Suprapubic skin (tissue), 4 donors: ENCODE measurements at regions not wholly inside any gene's neighbourhood (a gene's known extent, or its start where the extent isn't known, plus 50 kb on each side); places are given as distances from the start of the nearest gene placed in this dataset.

Experiments
- DNase-seq, 2 donors: peaks; one replicate each; pipeline ENCODE4 v3.0.0-alpha.2; 2019; ENCODE audit warnings: low spot score in 2 of 2
- H3K27ac ChIP-seq: fragments of 200-600 bp; sonication (generic); one replicate; pipeline ENCODE4 v1.5.1; 2019
- H3K27me3 ChIP-seq: fragments of 200-600 bp; sonication (generic); one replicate; pipeline ENCODE4 v1.5.1; 2019
- H3K36me3 ChIP-seq: fragments of 200-600 bp; sonication (generic); one replicate; pipeline ENCODE4 v1.5.1; 2019
- H3K4me1 ChIP-seq: fragments of 200-600 bp; sonication (generic); one replicate; pipeline ENCODE4 v1.5.1; 2019
- H3K4me3 ChIP-seq: fragments of 200-600 bp; sonication (generic); one replicate; pipeline ENCODE4 v1.5.1; 2019; ENCODE audit warnings: mild to moderate bottlenecking
- H3K9me3 ChIP-seq: fragments of 200-600 bp; sonication (generic); one replicate; pipeline ENCODE4 v1.5.1; 2019
- CTCF ChIP-seq, 2 donors: fragments of 200-600 bp in 1 of 2; fragments of 450-650 bp in 1 of 2; sonication (generic) in 1 of 2; IDR thresholded peaks; one replicate each; pipeline ENCODE4 v1.5.1; 2016 to 2019; ENCODE audit warnings: antibody characterized with exemption in 2 of 2, mild to moderate bottlenecking in 1 of 2, moderate library complexity in 1 of 2
- EP300 ChIP-seq: sonication (generic); formaldehyde crosslinking; IDR thresholded peaks from one replicate; pipeline ENCODE4 v1.6.1; 2017; ENCODE audit warnings: antibody characterized with exemption
- POLR2A ChIP-seq, 2 donors: fragments of 450-650 bp; IDR thresholded peaks; one replicate each; pipeline ENCODE4 v1.6.1; 2017; ENCODE audit warnings: antibody characterized with exemption in 2 of 2, mild to moderate bottlenecking in 2 of 2, moderate library complexity in 2 of 2
- POLR2AphosphoS5 ChIP-seq, 3 donors: sonication (generic); formaldehyde crosslinking; IDR thresholded peaks; one replicate each; pipeline ENCODE4 v1.6.1; 2017; ENCODE audit warnings: antibody characterized with exemption in 3 of 3
- WGBS: methylation state at CpG from one replicate; pipeline ENCODE4 v1.1.5; 2018; 5-methylcytosine and 5-hydroxymethylcytosine counted together

GRCh38 chr1:173406783-173407230 is 70.3 kb upstream of the PRDX6 start:
- TF ChIP-seq EP300, result no peak
- no peak for TF ChIP-seq POLR2AphosphoS5 (IDR thresholded peaks at IDR 0.05)
- TF ChIP-seq POLR2A (IDR thresholded peaks at IDR 0.05), result no peak
- no peak for TF ChIP-seq CTCF (IDR thresholded peaks at IDR 0.05)
- WGBS, result 79% methylated on average over 8 of the region's 8 CpGs
- Histone ChIP-seq H3K27ac (no peak overlapping the region), H3K27me3 (no peaks in the 10 kb centered on the region), H3K4me1 (peaks cover 26% of the 10 kb centered on the region), H3K36me3 (no peaks in the 10 kb centered on the region), H3K9me3 (no peaks in the 10 kb centered on the region), H3K4me3 (no peak overlapping the region)
- no peak for DNase-seq

DNA sequence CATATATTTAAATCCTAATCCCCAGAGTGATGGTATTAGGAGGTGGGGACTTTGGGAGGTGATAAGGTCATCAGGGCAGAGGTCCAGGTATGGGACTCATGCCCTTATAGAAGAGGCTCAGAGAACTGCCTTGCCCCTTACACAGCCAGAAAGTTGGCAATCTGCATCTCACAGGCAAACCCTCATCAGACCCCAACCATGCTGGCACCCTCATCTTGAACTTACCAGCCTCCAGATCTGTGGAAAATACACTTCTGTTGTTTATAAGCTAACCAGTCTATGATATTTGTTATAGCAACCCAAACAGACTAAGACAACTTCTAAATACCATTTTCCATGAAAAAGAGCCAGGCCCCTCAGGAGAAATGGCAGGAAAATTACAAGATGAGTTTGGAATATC is 69.3 kb upstream of the PRDX6 start:
- Histone ChIP-seq H3K36me3 (no peaks in the 10 kb centered on the region), H3K4me1 (peaks cover 26% of the 10 kb centered on the region), H3K4me3 (no peak overlapping the region), H3K9me3 (no peaks in the 10 kb centered on the region), H3K27ac (no peak overlapping the region), H3K27me3 (no peaks in the 10 kb centered on the region)
- TF ChIP-seq EP300 (no peak), CTCF (IDR thresholded peaks at IDR 0.05) (no peak), POLR2A (IDR thresholded peaks at IDR 0.05) (no peak), POLR2AphosphoS5 (IDR thresholded peaks at IDR 0.05) (no peak)
- DNase-seq, result no peak

DNA sequence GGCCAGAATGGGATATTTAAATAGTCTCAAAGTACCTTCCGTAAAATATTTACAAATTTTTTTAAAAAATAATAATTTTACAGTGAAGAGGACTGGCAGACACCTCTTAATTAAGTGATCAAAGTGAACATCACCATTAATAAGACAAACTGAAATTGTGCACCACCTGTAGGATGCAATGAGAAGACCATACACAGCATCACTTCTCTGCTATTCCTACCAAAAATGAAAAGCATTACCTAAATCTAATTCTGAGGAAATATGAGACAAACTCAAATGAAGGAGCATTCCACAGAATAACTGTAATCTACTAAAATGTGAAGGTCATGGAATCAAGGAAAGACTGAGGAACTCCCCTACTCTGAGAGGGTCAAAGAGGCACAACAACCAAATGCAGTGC is 68.2 kb upstream of the PRDX6 start:
- Histone ChIP-seq H3K4me3 (no peak overlapping the region), H3K27ac (no peak overlapping the region), H3K9me3 (no peaks in the 10 kb centered on the region), H3K36me3 (no peaks in the 10 kb centered on the region), H3K27me3 (no peaks in the 10 kb centered on the region), H3K4me1 (peaks cover 26% of the 10 kb centered on the region)
- WGBS, result 97% methylated on average over 1 of the region's 1 CpG
- TF ChIP-seq EP300, result no peak
- no peak for TF ChIP-seq POLR2A (IDR thresholded peaks at IDR 0.05)
- TF ChIP-seq POLR2AphosphoS5 (IDR thresholded peaks at IDR 0.05), result no peak
- TF ChIP-seq CTCF (IDR thresholded peaks at IDR 0.05), result no peak
- DNase-seq, result no peak

DNA sequence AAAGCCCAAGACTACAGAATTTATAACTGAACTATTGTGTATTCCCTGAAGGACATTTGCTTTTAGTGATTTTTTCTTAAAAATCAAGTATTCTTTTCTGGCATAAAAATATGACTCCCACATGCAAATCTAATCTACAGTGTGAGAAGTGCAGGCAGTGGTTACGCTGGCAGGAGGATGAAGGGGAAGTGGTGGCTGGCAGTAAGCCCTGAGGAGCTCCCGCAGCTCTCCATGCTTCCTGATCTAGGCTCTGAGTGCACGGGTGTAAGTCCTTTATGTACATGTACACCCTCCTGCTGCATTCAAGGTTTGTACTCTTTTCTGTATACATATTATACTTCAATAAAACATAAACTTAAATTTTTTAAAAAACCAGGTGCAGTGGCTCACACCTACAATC is 67.5 kb upstream of the PRDX6 start:
- no peaks in the 10 kb centered on the region for H3K27me3 ChIP-seq
- no peaks in the 10 kb centered on the region for H3K9me3 ChIP-seq
- DNase-seq, result no peak
- TF ChIP-seq POLR2A (IDR thresholded peaks at IDR 0.05), result no peak
- no peak for TF ChIP-seq CTCF (IDR thresholded peaks at IDR 0.05)
- TF ChIP-seq POLR2AphosphoS5 (IDR thresholded peaks at IDR 0.05), result no peak
- no peak for TF ChIP-seq EP300
- H3K36me3 ChIP-seq, result no peaks in the 10 kb centered on the region
- H3K4me1 ChIP-seq, result peaks cover 26% of the 10 kb centered on the region
- WGBS, result 40% methylated on average over 3 of the region's 3 CpGs
- H3K4me3 ChIP-seq, result no peak overlapping the region
- no peak overlapping the region for H3K27ac ChIP-seq

- WGBS, result 85% methylated on average over 4 of the region's 4 CpGs
- Histone ChIP-seq H3K4me1 (peaks cover 20% of the 10 kb centered on the region), H3K4me3 (no peak overlapping the region), H3K9me3 (no peaks in the 10 kb centered on the region), H3K27ac (no peak overlapping the region), H3K36me3 (no peaks in the 10 kb centered on the region), H3K27me3 (no peaks in the 10 kb centered on the region)
- no peak for DNase-seq
- TF ChIP-seq CTCF (IDR thresholded peaks at IDR 0.05) (no peak), POLR2AphosphoS5 (IDR thresholded peaks at IDR 0.05) (no peak), POLR2A (IDR thresholded peaks at IDR 0.05) (no peak), EP300 (no peak)
Measured at GRCh38 chr1:173410133-173410793, 66.9 kb upstream of the PRDX6 start.
